A673 (cell line): ENCODE measurements at regions not wholly inside any gene's neighbourhood (a gene's known extent, or its start where the extent isn't known, plus 50 kb on each side); places are given as distances from the start of the nearest gene placed in this dataset.

Source experiments
- CTCF ChIP-seq: fragments of 300-800, 200-600 bp; sonication (generic); conservative IDR thresholded peaks from 2 replicates; pipeline ENCODE4 v1.5.1; 2017; ENCODE audit warnings: low read depth, mild to moderate bottlenecking, antibody characterized with exemption, low read length, moderate library complexity, mixed read lengths
- EZH2 ChIP-seq: fragments of 200-600 bp; sonication (generic); IDR thresholded peaks from 2 replicates; pipeline ENCODE4 v1.6.1; 2017; ENCODE audit warnings: borderline replicate concordance, low read depth, mild to moderate bottlenecking, mixed read lengths, antibody characterized with exemption, low read length; ENCODE audit not compliant: poor library complexity, severe bottlenecking

DNA sequence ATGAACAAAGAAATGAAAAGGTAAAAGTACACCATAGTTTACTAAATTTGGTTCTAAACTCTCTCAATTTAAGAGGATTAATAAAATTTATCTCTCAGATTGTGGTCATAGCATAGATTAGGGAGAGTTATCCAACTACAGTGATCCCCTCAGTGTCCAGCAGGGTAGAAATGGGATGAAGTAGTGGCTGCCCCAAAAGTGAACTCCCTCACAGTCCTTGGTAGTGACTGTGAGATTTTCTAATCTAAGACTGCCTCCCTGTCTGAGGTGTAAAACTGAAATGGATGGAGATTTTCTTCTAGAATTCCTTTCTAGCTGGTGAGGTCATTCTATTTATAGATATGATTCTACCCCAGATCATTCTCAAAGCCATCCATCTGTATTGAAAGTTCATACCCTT lies 455.5 kb downstream of the ACTL7B start:
- TF ChIP-seq CTCF (no peak), EZH2 (no peak)
